ENCODE measurements at regions not wholly inside any gene's neighbourhood (a gene's known extent, or its start where the extent isn't known, plus 50 kb on each side); places are given as distances from the start of the nearest gene placed in this dataset.

GRCh38 chr4:62156205-62156604 lies 956.1 kb downstream of the ADGRL3 start:
- TF ChIP-seq ZBTB40 (IDR thresholded peaks at IDR 0.05; ENCODE audit: borderline replicate concordance) (no peak), RFX5 (IDR thresholded peaks at IDR 0.05; ENCODE audit: low read depth, low read length) (no peak), POU2F2 (IDR thresholded peaks at IDR 0.05; ENCODE audit: borderline replicate concordance, low read depth, low read length) (no peak), SMAD5 (IDR thresholded peaks at IDR 0.05; ENCODE audit: low read depth) (no peak), MEF2A (IDR thresholded peaks at IDR 0.05; ENCODE audit: insufficient read depth, low read depth, low read length) (no peak), TCF7 (IDR thresholded peaks at IDR 0.05; ENCODE audit: borderline replicate concordance) (no peak), ZNF217 (IDR thresholded peaks at IDR 0.05) (no peak), SREBF2 (IDR thresholded peaks at IDR 0.05; ENCODE audit: low read length) (no peak), NR2F1 (conservative IDR thresholded peaks at IDR 0.05) (no peak), RAD51 (IDR thresholded peaks at IDR 0.05) (no peak), ZBED1 (IDR thresholded peaks at IDR 0.05; ENCODE audit: borderline replicate concordance) (no peak), JUNB (IDR thresholded peaks at IDR 0.05) (no peak)
- TF ChIP-seq, protein P1, sequence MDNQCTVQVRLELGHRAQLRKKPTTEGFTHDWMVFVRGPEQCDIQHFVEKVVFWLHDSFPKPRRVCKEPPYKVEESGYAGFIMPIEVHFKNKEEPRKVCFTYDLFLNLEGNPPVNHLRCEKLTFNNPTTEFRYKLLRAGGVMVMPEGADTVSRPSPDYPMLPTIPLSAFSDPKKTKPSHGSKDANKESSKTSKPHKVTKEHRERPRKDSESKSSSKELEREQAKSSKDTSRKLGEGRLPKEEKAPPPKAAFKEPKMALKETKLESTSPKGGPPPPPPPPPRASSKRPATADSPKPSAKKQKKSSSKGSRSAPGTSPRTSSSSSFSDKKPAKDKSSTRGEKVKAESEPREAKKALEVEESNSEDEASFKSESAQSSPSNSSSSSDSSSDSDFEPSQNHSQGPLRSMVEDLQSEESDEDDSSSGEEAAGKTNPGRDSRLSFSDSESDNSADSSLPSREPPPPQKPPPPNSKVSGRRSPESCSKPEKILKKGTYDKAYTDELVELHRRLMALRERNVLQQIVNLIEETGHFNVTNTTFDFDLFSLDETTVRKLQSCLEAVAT (IDR thresholded peaks at IDR 0.05) = no peak
- no TSS peak for BruUV-seq (replicated peaks)
- ChIA-PET RAD21 (ENCODE audit: unreplicated experiment) (no interaction called here), SMC1A (ENCODE audit: uncharacterized antibody, unreplicated experiment) (interaction anchor here (0.8 kb wide), 1 partner anchor 206 kb away, joined by 3 read pairs; no protein-coding TSS in a partner anchor), POLR2A (no interaction called here), CTCF (no interaction called here)
- Histone ChIP-seq H3K36me3 (ENCODE audit: control insufficient read depth in 2 of 2, insufficient read depth in 2 of 2, low read length in 1 of 2) (no peaks in the 10 kb centered on the region), H3K4me2 (ENCODE audit: control insufficient read depth, insufficient read depth) (no peak overlapping the region), H3K27ac (ENCODE audit: control insufficient read depth, insufficient read depth) (no peak overlapping the region), H3K4me3 (no peak overlapping the region), H3K9ac (ENCODE audit: control insufficient read depth, insufficient read depth, low read length) (no peak overlapping the region), H3K27me3 (replicated peaks in 1 of 2; ENCODE audit: control insufficient read depth in 2 of 2, insufficient read depth in 2 of 2, low read length in 1 of 2) (no peaks in the 10 kb centered on the region), H2AFZ (ENCODE audit: control insufficient read depth, low read depth, low read length) (no peak overlapping the region), H3K4me1 (ENCODE audit: control insufficient read depth, insufficient read depth, low read length) (no peaks in the 10 kb centered on the region), H4K20me1 (ENCODE audit: control insufficient read depth, insufficient read depth) (no peaks in the 10 kb centered on the region), H3K79me2 (ENCODE audit: control insufficient read depth, insufficient read depth, low read length) (no peaks in the 10 kb centered on the region), H3K9me3 (replicated peaks; ENCODE audit: control insufficient read depth, insufficient read depth, low read length) (no peaks in the 10 kb centered on the region)
- DNase-seq (ENCODE audit: low read depth, low spot score) (no peak), ATAC-seq (no peak), FAIRE-seq (no peak)
- in situ Hi-C loops (cut with MboI) (no loop called here), intact Hi-C loops (cut with micrococcal nuclease; ENCODE audit: unreplicated experiment) (no loop called here)
- 53% methylated on average over 1 of the region's 1 CpG for WGBS (ENCODE audit: insufficient coverage, insufficient replicate concordance, low lambda C conversion rate, missing lambda C conversion rate)

Measured in GM12878 (cell line).